ENCODE measurements at regions not wholly inside any gene's neighbourhood (a gene's known extent, or its start where the extent isn't known, plus 50 kb on each side); places are given as distances from the start of the nearest gene placed in this dataset.
"Not testable (repeated sequence)": the region's sequence is repeated elsewhere in the genome, so short reads cannot be mapped to it uniquely, and the experiment has no call there.

GRCh38 chr13:39836038-39836437 lies 180.6 kb downstream of the COG6 start:
- intact Hi-C loops (cut with DNase I, micrococcal nuclease) = no loop called here
- Histone ChIP-seq H3K9me3 (no peaks in the 10 kb centered on the region), H3K36me3 (ENCODE audit: low read depth) (no peaks in the 10 kb centered on the region), H3K4me3 (no peak overlapping the region), H3K4me1 (ENCODE audit: low read depth) (no peaks in the 10 kb centered on the region)
- ATAC-seq (no peak), DNase-seq (no peak)
- TF ChIP-seq CTCF (IDR thresholded peaks at IDR 0.05) = no peak

- H3K4me3 ChIP-seq; H3K36me3 ChIP-seq (ENCODE audit: low read depth); DNase-seq; intact Hi-C loops (cut with DNase I, micrococcal nuclease); H3K4me1 ChIP-seq (ENCODE audit: low read depth); H3K9me3 ChIP-seq; ATAC-seq: not testable (repeated sequence)
Measured at GRCh38 chr13:39837866-39838265, 182.4 kb downstream of the COG6 start.

- DNase-seq = no peak
- no peak for ATAC-seq
- Histone ChIP-seq H3K4me3 (no peak overlapping the region), H3K9me3 (no peaks in the 10 kb centered on the region), H3K4me1 (ENCODE audit: low read depth) (no peaks in the 10 kb centered on the region), H3K36me3 (ENCODE audit: low read depth) (no peaks in the 10 kb centered on the region)
- TF ChIP-seq CTCF (IDR thresholded peaks at IDR 0.05) = no peak
- intact Hi-C loops (cut with DNase I, micrococcal nuclease) = no loop called here
Measured at GRCh38 chr13:39840201-39840600, 184.7 kb downstream of the COG6 start.

GRCh38 chr13:39847336-39847735 lies 191.9 kb downstream of the COG6 start:
- no peak for TF ChIP-seq CTCF (IDR thresholded peaks at IDR 0.05)
- no peaks in the 10 kb centered on the region for H3K4me1 ChIP-seq (ENCODE audit: low read depth)
- DNase-seq (no peak), ATAC-seq (no peak)
- H3K36me3 ChIP-seq (ENCODE audit: low read depth) = no peaks in the 10 kb centered on the region
- no peak overlapping the region for H3K4me3 ChIP-seq
- intact Hi-C loops (cut with DNase I, micrococcal nuclease) = no loop called here
- no peaks in the 10 kb centered on the region for H3K9me3 ChIP-seq

GRCh38 chr13:39855236-39855635 lies 199.8 kb downstream of the COG6 start:
- no peaks in the 10 kb centered on the region for H3K36me3 ChIP-seq (ENCODE audit: low read depth)
- ATAC-seq = no peak

GRCh38 chr13:39856714-39857113 lies 201.3 kb downstream of the COG6 start:
- no peak for TF ChIP-seq CTCF (IDR thresholded peaks at IDR 0.05)
- Histone ChIP-seq H3K9me3 (no peaks in the 10 kb centered on the region), H3K4me3 (no peak overlapping the region), H3K36me3 (ENCODE audit: low read depth) (no peaks in the 10 kb centered on the region), H3K4me1 (ENCODE audit: low read depth) (no peaks in the 10 kb centered on the region)
- ATAC-seq = no peak
- intact Hi-C loops (cut with DNase I, micrococcal nuclease) = no loop called here
- no peak for DNase-seq

More at GRCh38 chr13:39855236-39855635, 199.8 kb downstream of the COG6 start:
- DNase-seq = no peak
- Histone ChIP-seq H3K4me1 (ENCODE audit: low read depth) (no peaks in the 10 kb centered on the region), H3K9me3 (no peaks in the 10 kb centered on the region), H3K4me3 (no peak overlapping the region)
- intact Hi-C loops (cut with DNase I, micrococcal nuclease) = no loop called here
- no peak for TF ChIP-seq CTCF (IDR thresholded peaks at IDR 0.05)

Data from mucosa of descending colon (tissue), 3 donors.